ENCODE measurements at regions not wholly inside any gene's neighbourhood (a gene's known extent, or its start where the extent isn't known, plus 50 kb on each side); places are given as distances from the start of the nearest gene placed in this dataset.

DNA sequence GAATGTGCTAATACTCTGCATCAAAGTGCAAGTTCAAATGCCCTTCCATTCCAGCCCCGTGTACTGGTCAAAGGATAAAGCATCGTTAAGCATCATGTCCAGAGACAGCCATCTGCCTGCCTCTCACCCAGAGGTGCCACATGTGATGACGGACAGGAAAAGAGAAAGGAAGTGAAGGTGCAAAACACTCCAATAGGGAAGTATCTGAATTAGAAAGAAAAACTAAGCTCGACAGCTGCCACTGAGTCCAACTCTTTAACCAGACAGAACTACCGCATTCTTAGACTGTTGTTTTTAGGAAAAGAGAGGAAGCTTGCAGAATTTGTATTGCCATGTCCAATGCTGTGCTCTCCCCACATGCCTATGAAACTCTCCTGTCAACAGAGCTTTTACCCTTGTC is 465.0 kb upstream of the SOX5 start:
- no peak for DNase-seq (ENCODE audit: low read depth in 2 of 2)

DNA sequence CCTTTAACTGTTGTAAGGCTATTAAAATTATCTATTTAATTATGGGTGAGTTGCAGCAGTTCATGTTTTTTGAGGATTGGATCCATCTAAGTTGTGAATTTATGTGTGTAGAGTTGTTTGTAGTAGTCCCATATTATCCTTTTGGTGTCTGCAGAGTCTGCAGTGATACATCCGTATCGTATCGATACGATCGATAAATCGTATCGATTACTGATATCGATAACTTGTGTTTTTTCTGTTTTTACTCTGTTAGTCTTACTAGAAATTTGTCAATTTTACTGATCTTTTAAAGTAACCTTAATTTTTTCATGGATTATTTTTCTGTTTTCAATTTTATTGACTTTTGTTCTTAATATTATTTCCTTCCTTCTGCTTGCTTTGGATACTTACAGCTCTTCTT is 462.5 kb upstream of the SOX5 start:
- DNase-seq (ENCODE audit: low read depth in 2 of 2) = no peak

GRCh38 chr12:24409868-24410267 is 460.4 kb upstream of the SOX5 start:
- DNase-seq (ENCODE audit: low read depth in 2 of 2) = no peak

- no peak for DNase-seq (ENCODE audit: low read depth in 2 of 2)
Observed at GRCh38 chr12:24408305-24408704, 458.8 kb upstream of the SOX5 start.

DNA sequence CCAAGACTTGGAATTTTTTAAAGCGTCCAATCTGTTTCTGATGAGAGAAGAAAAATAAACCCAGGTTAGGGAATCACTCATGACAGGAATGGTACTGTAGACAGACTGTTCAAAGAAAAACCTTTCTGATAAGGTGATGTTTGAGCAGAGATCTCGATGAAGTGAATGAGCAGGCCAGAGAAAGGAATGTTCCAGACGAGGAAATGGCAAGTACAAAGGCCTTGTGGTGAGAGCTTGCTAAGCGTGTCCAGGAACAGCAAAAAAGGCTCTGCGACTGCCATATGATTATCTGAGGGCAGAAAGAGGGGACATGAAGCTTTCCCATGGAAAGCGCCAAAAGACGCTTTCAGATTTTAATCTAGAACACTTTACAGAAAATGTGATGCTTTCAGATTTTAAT is 458.4 kb upstream of the SOX5 start:
- DNase-seq (ENCODE audit: low read depth in 2 of 2) = no peak

DNA sequence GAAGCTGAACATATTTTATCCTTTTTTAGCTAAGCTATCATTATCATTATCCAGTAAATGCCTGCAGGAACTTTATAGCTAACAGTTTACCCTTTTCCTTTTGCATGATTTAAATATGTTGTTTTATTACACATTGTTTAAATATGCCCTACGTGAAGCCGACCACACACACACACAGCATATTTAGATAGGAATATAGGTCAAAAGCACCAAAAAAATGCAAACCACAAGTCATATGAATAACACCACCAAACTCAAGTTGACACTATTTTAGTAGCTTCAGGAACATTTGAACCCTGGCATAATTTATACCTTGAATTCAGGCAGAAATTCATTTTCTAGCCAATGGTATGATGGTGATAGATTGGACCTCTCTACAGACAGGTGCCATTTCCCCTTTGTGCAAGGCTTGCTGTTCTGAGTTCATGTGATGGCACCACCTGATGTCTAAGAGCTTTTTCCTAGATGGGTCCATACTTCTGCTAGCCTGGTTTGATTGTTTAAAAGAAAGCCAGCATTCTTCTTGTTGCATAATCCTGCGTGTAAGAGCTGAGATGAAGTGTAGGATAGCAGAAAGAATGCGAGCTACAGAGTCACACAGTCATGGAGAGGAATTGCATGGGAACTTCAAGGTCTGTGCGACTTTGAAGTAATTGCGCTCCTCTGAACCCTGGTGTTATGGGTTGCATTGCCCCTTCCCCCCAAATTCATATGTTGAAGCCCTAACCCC is 454.8 kb upstream of the SOX5 start:
- no peak for DNase-seq (ENCODE audit: low read depth in 2 of 2)

DNA sequence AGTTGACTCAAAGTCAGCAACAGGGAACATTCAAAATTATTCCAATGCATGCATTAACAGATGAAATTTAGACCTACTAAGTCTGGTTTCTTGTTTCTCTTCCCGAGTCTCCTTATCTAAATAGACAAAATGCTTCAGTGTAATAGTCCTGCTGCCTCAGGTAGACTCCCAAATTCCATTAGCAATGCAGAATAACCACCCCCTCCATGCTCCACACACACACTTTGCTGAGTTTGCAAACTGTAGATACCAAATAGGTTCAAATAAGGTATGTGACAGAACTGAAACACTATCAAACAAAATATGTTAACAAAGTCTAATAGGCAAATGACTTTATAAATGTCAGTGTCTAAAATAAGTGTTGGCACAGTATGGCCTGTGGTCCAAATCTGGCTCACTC is 451.1 kb upstream of the SOX5 start:
- no peak for DNase-seq (ENCODE audit: low read depth in 2 of 2)

- DNase-seq (ENCODE audit: low read depth in 2 of 2) = no peak
Observed at GRCh38 chr12:24398605-24399004, 449.1 kb upstream of the SOX5 start.

- no peak for DNase-seq (ENCODE audit: low read depth in 2 of 2)
Observed at GRCh38 chr12:24396224-24396623, 446.8 kb upstream of the SOX5 start.

DNA sequence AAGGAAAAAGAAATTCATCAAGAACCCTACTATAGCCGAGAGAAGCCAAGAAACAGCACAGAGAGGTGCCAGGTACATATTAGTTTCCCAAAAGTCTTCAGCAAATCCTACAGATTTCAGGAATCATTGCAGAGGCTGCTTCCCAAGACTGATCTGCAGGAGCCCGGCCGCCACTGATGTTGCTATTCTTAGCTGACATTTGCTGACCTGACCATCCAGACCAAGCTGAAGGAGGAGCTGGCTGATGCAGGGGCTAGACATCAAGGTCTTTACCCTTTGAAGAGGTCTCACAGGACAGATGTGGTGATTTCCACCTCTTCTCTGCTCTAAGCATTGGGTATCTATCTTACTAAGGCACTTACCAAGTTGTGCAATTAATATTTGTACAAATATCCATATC is 444.8 kb upstream of the SOX5 start:
- DNase-seq (ENCODE audit: low read depth in 2 of 2) = no peak

DNA sequence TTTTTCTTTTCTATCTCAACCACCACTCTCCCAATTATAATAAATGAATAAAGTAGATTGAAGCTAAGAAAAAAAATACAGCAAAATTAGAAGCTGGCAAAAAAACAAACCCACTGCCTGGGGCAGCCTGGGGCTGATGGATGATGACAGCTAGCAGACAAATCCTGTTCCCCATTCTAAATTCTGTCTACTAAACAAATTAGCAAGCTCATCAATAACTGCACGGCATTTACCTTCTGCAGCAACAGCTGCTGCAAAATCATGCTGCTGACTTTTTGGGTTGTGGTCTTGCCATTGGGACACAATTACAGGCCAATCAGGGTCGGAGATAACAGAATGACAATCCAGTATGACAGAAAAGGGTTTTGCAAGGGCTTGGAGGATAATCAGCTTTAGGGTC is 443.6 kb upstream of the SOX5 start:
- no peak for DNase-seq (ENCODE audit: low read depth in 2 of 2)

GRCh38 chr12:24389394-24389793 is 439.9 kb upstream of the SOX5 start:
- DNase-seq (ENCODE audit: low read depth in 2 of 2) = no peak

DNA sequence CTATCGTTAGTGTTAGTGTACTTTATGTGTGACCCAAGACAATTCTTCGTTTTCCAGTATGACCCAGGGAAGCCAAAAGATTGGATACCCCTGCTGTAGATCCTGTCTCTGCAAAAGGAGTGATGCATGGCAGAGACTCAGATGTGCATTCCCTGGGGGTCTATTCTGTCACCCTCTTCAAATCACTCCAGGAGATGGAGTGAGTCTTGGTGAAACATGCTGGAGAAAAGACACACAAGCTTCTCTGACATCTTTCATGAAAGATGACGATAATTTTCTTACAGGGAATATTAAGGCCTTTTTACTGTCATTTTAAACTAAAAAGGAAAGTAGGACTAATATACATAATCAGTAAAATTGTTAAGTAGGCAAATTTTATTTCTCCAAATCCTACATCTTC is 437.9 kb upstream of the SOX5 start:
- DNase-seq (ENCODE audit: low read depth in 2 of 2) = no peak

GRCh38 chr12:24386836-24387235 is 437.4 kb upstream of the SOX5 start:
- DNase-seq (ENCODE audit: low read depth in 2 of 2) = no peak

DNA sequence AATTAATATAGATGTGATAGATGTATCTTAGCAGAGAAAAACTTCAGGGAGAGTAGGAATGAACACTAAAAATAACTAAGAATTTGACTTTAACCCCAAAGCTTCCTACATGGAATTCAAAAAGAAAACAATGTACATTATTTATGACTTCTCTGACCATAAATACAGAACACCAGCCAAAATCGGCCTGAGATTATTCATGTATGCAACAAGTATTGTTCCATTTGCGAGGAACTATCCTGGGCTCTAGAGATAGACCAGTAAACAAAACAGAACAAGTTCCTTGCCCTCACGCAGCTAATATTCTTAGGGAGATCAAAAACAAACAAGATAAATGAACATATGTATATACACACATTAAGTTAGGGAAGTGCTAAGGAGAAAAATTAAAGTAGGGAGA is 432.3 kb upstream of the SOX5 start:
- no peak for DNase-seq (ENCODE audit: low read depth in 2 of 2)

- no peak for DNase-seq (ENCODE audit: low read depth in 2 of 2)
Observed at GRCh38 chr12:24379861-24380521, 430.5 kb upstream of the SOX5 start.

- no peak for DNase-seq (ENCODE audit: low read depth in 2 of 2)
Observed at GRCh38 chr12:24379433-24379832, 430.0 kb upstream of the SOX5 start.

DNA sequence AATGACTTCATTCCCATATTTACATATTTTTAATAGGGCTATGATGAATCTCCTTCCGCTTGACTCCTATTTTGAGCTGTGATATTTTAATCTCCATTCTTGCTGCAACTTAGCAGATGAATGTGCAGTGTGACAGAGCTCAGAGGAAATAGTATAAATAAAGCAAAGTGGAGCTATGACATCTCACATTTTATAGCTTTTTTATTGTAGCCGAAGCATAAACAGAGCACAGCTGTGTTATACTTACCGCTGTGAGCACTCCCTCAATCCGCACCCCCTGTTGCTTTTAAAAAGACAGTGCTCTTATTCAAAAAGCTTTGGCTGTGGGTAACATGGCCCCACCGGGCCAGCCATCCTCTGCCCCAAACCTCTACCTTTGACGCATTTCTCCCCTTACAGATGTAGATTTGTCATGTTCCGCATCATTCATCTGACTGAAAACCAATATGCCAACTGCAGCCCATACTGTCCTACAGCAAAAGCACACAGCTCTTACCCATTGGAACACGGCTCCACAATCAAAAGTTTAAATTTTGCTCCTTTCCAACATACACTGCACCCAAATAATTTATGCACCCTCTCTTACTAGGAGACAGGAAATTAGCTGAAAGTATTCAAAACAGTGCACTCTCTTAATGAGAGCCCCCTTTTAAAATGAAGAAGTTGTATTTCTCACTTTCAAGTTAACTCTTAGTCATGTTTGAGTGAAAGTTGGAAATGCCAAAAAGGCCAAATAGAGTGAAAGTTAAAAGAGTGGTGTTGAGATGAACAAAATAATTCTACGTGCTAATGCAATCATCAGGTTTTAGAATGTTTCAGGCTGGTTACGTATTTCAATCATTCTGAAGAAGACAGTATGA is 429.3 kb upstream of the SOX5 start:
- DNase-seq (ENCODE audit: low read depth in 2 of 2) = no peak

- DNase-seq (ENCODE audit: low read depth in 2 of 2) = no peak
Observed at GRCh38 chr12:24374452-24374851, 425.0 kb upstream of the SOX5 start.

DNA sequence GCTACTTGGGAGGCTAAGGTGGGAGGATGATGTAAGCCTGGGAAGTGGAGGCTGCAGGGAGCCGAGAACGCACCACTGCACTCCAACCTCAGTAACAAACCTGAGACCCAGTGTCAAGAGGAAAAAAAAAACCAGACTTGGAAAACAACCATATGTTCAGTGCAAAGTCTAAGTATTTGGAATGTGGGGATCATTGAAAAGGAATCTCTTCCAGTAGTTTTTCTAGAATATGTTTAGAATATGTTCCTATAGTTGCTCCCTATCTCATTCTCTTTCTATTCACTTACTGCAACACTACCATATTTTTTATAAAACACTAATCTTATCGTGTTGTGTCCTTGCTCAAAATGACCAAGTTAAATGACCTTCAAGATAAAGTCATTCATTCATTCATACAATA is 423.5 kb upstream of the SOX5 start:
- no peak for DNase-seq (ENCODE audit: low read depth in 2 of 2)

GRCh38 chr12:24366514-24366913 is 417.0 kb upstream of the SOX5 start:
- no peak for DNase-seq (ENCODE audit: low read depth in 2 of 2)

- no peak for DNase-seq (ENCODE audit: low read depth in 2 of 2)
Observed at GRCh38 chr12:24364921-24365320, 415.5 kb upstream of the SOX5 start.

Data from stimulated activated CD8-positive, alpha-beta memory T cell treated with anti-CD3 and anti-CD28 coated beads, Interleukin-7, amount 100 ng/mL, for 4 hours (primary cell).